Peyer's patch (tissue), 4 donors: ENCODE measurements at regions not wholly inside any gene's neighbourhood (a gene's known extent, or its start where the extent isn't known, plus 50 kb on each side); places are given as distances from the start of the nearest gene placed in this dataset.

Experiments
- POLR2A ChIP-seq, 2 donors: fragments of 450-650 bp; IDR thresholded peaks; one replicate each; pipeline ENCODE4 v1.5.1; 2017; ENCODE audit warnings: antibody characterized with exemption in 2 of 2, mild to moderate bottlenecking in 2 of 2, moderate library complexity in 2 of 2
- TF ChIP-seq, protein P1 (sequence below), 6 experiments: fragments of 450-650 bp in 4 of 6; fragments of 200-600 bp in 2 of 6; sonication (generic) in 1 of 6; IDR thresholded peaks; one replicate each; pipeline ENCODE4 v1.5.1; 2017 to 2019; ENCODE audit warnings: antibody characterized with exemption in 6 of 6, mild to moderate bottlenecking in 3 of 6, moderate library complexity in 1 of 6

DNA sequence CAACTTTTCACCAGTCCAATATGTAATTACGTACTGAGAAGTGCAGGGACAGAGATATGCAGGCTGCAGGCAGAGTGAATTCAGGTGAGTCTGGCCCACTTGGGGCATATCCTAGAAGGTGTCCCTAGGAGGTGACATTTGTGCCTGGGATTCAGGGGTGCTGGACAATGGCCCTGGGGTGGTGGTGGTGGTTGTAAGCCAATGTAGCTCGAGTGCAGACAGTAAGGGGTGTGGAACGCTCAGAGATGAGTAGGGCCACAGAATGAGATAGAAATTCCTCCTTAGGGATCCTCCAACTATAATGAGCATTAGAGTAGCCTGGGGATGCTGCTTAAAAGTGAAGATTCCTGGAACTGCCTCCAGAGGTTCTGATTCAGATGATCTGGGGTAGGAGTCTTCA, 221.7 kb upstream of the MPHOSPH6 start:
- TF ChIP-seq, protein P1, sequence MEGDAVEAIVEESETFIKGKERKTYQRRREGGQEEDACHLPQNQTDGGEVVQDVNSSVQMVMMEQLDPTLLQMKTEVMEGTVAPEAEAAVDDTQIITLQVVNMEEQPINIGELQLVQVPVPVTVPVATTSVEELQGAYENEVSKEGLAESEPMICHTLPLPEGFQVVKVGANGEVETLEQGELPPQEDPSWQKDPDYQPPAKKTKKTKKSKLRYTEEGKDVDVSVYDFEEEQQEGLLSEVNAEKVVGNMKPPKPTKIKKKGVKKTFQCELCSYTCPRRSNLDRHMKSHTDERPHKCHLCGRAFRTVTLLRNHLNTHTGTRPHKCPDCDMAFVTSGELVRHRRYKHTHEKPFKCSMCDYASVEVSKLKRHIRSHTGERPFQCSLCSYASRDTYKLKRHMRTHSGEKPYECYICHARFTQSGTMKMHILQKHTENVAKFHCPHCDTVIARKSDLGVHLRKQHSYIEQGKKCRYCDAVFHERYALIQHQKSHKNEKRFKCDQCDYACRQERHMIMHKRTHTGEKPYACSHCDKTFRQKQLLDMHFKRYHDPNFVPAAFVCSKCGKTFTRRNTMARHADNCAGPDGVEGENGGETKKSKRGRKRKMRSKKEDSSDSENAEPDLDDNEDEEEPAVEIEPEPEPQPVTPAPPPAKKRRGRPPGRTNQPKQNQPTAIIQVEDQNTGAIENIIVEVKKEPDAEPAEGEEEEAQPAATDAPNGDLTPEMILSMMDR (IDR thresholded peaks at IDR 0.05): no peak
- no peak for TF ChIP-seq POLR2A (IDR thresholded peaks at IDR 0.05)
